Bone marrow (tissue), 2 donors: ENCODE measurements at regions not wholly inside any gene's neighbourhood (a gene's known extent, or its start where the extent isn't known, plus 50 kb on each side); places are given as distances from the start of the nearest gene placed in this dataset.
"Not testable (repeated sequence)": the region's sequence is repeated elsewhere in the genome, so short reads cannot be mapped to it uniquely, and the experiment has no call there.

Experiments used
- DNase-seq, 2 donors: peaks; one replicate each; lab custom pipeline; 2025; lab: John Stamatoyannopoulos, UW

GRCh38 chr11:100531290-100531689 lies 155.8 kb upstream of the ARHGAP42 start:
- not testable (repeated sequence) for DNase-seq

GRCh38 chr11:100536979-100537378 lies 150.1 kb upstream of the ARHGAP42 start:
- no peak for DNase-seq

- DNase-seq, result no peak
These were observed 143.7 kb upstream of the ARHGAP42 start for GRCh38 chr11:100543386-100543785.

GRCh38 chr11:100545556-100545955 lies 141.5 kb upstream of the ARHGAP42 start:
- no peak for DNase-seq

- no peak for DNase-seq
These were observed 141.1 kb upstream of the ARHGAP42 start for GRCh38 chr11:100545970-100546369.

- DNase-seq, result no peak
These were observed 140.4 kb upstream of the ARHGAP42 start for GRCh38 chr11:100546714-100547113.

GRCh38 chr11:100550298-100550697 lies 136.8 kb upstream of the ARHGAP42 start:
- no peak for DNase-seq

- DNase-seq, result no peak
These were observed 136.0 kb upstream of the ARHGAP42 start for GRCh38 chr11:100550912-100551632.

GRCh38 chr11:100555931-100556330 lies 131.2 kb upstream of the ARHGAP42 start:
- DNase-seq, result no peak

- DNase-seq, result no peak
These were observed 130.3 kb upstream of the ARHGAP42 start for GRCh38 chr11:100556781-100557180.

- DNase-seq, result no peak
These were observed 129.1 kb upstream of the ARHGAP42 start for GRCh38 chr11:100557830-100558611.

GRCh38 chr11:100560606-100561005 lies 126.5 kb upstream of the ARHGAP42 start:
- no peak for DNase-seq

- no peak for DNase-seq
These were observed 125.8 kb upstream of the ARHGAP42 start for GRCh38 chr11:100561323-100561722.

- no peak for DNase-seq
These were observed 125.0 kb upstream of the ARHGAP42 start for GRCh38 chr11:100562128-100562527.

- no peak for DNase-seq
These were observed 123.4 kb upstream of the ARHGAP42 start for GRCh38 chr11:100563541-100564280.

GRCh38 chr11:100573911-100574513 lies 113.1 kb upstream of the ARHGAP42 start:
- no peak for DNase-seq

GRCh38 chr11:100574894-100575769 lies 112.0 kb upstream of the ARHGAP42 start:
- no peak for DNase-seq

- DNase-seq, result peak in 1 of 2 donors; percentile 15
These were observed 111.0 kb upstream of the ARHGAP42 start for GRCh38 chr11:100575860-100576717.

- DNase-seq, result no peak
These were observed 110.4 kb upstream of the ARHGAP42 start for GRCh38 chr11:100576718-100577021.

GRCh38 chr11:100578831-100579311 lies 108.2 kb upstream of the ARHGAP42 start:
- no peak for DNase-seq
